ENCODE measurements at regions not wholly inside any gene's neighbourhood (a gene's known extent, or its start where the extent isn't known, plus 50 kb on each side); places are given as distances from the start of the nearest gene placed in this dataset.

DNA sequence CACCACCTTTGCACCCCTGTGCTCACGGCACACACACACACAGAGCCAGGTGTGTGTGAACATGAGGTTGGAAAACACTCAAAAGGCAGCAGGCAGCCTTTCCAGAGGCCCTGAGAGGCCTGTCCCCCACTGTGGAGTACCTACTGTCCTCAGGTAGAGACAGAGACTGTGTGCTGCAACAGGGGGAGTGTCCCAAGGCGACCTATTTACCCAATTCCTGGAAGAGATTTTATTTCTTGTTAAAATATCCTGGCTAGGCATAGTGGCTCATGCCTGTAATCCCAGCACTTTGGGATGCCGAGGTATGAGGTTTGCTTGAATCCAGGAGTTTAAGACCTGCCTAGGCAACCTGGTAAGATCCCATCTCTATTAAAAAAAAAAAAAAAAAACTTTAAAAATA lies 108.5 kb downstream of the COPRS start:
- no peaks in the 10 kb centered on the region for H3K27me3 ChIP-seq (ENCODE audit: control insufficient read depth, insufficient read depth, low read length)
- no peak for DNase-seq (ENCODE audit: low read depth)
- no peak overlapping the region for H3K4me3 ChIP-seq (ENCODE audit: low read depth, low read length)
- no peaks in the 10 kb centered on the region for H3K36me3 ChIP-seq (ENCODE audit: control insufficient read depth, insufficient read depth, low read length)
- TF ChIP-seq, protein P1, sequence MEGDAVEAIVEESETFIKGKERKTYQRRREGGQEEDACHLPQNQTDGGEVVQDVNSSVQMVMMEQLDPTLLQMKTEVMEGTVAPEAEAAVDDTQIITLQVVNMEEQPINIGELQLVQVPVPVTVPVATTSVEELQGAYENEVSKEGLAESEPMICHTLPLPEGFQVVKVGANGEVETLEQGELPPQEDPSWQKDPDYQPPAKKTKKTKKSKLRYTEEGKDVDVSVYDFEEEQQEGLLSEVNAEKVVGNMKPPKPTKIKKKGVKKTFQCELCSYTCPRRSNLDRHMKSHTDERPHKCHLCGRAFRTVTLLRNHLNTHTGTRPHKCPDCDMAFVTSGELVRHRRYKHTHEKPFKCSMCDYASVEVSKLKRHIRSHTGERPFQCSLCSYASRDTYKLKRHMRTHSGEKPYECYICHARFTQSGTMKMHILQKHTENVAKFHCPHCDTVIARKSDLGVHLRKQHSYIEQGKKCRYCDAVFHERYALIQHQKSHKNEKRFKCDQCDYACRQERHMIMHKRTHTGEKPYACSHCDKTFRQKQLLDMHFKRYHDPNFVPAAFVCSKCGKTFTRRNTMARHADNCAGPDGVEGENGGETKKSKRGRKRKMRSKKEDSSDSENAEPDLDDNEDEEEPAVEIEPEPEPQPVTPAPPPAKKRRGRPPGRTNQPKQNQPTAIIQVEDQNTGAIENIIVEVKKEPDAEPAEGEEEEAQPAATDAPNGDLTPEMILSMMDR (IDR thresholded peaks at IDR 0.05; ENCODE audit: insufficient read depth, low read length, poor library complexity, severe bottlenecking), result no peak

DNA sequence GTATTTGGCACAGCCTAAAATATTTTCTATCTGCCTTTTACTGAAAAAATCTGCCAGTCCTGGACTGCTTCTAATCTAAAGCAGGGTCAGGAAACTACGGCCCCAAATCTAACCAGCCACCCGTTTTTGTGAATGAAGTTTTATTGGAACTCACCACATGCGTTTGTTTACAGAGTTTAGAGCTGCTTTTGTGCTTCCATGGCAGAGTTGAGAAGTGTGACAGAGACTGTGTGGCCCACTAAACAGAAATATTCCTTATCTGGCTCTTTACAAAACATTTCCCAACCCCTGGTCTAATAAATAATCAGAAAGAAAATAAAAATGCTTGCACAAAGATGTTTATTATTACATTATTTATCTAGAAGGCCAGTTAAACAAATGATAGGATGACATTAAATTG lies 110.2 kb downstream of the COPRS start:
- DNase-seq (ENCODE audit: low read depth), result no peak
- Histone ChIP-seq H3K36me3 (ENCODE audit: control insufficient read depth, insufficient read depth, low read length) (no peaks in the 10 kb centered on the region), H3K27me3 (ENCODE audit: control insufficient read depth, insufficient read depth, low read length) (no peaks in the 10 kb centered on the region), H3K4me3 (ENCODE audit: low read depth, low read length) (no peak overlapping the region)
- TF ChIP-seq, protein P1 (IDR thresholded peaks at IDR 0.05; ENCODE audit: insufficient read depth, low read length, poor library complexity, severe bottlenecking), result no peak

DNA sequence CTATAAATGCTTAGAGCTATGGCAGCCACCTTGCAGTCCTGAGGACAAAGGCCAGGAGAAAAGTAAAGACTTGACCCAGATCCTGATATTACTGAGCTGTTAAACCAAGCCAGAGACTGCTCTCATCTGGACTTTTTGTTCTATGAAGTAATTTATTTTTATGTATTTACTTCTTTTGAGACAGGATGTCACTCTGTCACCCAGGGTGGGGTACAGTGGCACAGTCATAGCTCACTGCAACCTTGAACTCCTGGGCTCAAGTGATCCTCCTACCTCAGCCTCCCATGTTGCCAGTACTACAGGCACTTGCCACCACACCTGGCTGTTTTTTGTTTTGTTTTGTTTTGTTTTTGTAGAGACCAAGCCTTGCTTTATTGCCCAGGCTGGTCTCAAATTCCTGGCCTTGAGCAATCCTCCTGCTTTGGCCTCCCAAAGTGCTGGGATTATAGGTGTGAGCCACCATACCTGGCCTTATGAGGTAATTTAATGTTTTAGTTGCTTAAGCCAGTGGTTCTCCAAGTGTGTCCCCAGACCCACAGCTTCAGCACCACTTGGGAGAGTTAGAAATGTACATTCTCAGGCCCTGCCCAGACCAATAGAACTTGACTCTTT lies 112.1 kb downstream of the COPRS start:
- no peak overlapping the region for H3K4me3 ChIP-seq (ENCODE audit: low read depth, low read length)
- H3K27me3 ChIP-seq (ENCODE audit: control insufficient read depth, insufficient read depth, low read length), result no peaks in the 10 kb centered on the region
- DNase-seq (ENCODE audit: low read depth), result no peak
- no peaks in the 10 kb centered on the region for H3K36me3 ChIP-seq (ENCODE audit: control insufficient read depth, insufficient read depth, low read length)
- TF ChIP-seq, protein P1 (IDR thresholded peaks at IDR 0.05; ENCODE audit: insufficient read depth, low read length, poor library complexity, severe bottlenecking), result no peak

DNA sequence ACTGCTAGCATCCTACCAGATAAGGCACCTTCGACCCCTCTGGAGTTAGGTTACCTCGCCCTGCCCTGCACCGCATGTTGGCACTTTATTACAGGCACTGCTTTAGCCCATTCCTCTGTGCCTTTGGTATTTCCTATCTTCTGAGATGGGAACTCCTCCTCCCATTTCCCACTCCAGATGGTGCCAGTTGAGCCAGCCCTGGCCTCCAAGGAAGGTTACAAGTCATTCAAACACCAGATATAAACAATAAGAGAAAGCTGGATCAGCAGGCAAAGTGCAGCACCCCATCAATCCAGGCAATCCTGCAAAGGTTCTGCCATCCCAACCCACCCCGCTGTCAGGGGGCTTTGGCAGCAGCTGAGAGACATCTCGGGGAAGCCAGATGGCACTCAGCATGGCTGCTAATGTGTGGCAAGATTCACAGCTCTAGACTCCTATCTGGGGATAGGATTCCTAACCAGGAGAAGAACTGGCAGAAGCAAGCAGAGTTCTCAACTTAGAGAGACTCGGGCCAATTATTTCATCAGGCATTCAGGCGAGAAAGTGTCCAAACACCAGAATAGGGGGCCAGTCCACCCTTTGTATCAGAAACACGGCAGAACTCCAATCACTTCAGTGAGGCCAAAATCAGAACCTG lies 113.0 kb downstream of the COPRS start:
- TF ChIP-seq, protein P1 (IDR thresholded peaks at IDR 0.05; ENCODE audit: insufficient read depth, low read length, poor library complexity, severe bottlenecking), result no peak
- no peak for DNase-seq (ENCODE audit: low read depth)
- no peaks in the 10 kb centered on the region for H3K27me3 ChIP-seq (ENCODE audit: control insufficient read depth, insufficient read depth, low read length)

DNA sequence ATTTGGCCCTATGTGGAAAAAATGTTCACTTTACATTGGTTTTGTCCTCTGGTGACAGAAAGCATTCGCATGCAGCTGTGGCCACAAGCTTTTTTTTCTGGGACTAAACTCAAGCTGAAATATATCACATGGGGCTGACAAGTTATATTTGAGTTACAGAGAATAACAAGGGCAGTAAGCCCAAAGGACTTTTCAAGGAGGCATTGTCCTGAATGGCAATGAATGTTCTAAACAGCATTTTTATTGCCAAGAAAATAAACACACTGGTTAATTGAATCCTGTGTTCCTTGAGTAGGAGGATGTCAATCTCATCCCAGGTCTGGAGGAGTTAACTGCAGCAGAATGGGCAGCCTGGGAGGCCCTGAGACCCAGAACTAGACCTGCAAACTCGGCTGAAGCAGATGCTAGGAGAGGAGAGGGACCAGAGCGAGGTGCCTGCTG lies 114.5 kb downstream of the COPRS start:
- H3K4me3 ChIP-seq (ENCODE audit: low read depth, low read length), result no peak overlapping the region
- no peaks in the 10 kb centered on the region for H3K36me3 ChIP-seq (ENCODE audit: control insufficient read depth, insufficient read depth, low read length)
- no peaks in the 10 kb centered on the region for H3K27me3 ChIP-seq (ENCODE audit: control insufficient read depth, insufficient read depth, low read length)
- TF ChIP-seq, protein P1 (IDR thresholded peaks at IDR 0.05; ENCODE audit: insufficient read depth, low read length, poor library complexity, severe bottlenecking), result no peak
- no peak for DNase-seq (ENCODE audit: low read depth)

More for the DNA sequence above, 113.0 kb downstream of the COPRS start:
- H3K4me3 ChIP-seq (ENCODE audit: low read depth, low read length), result no peak overlapping the region
- H3K36me3 ChIP-seq (ENCODE audit: control insufficient read depth, insufficient read depth, low read length), result no peaks in the 10 kb centered on the region

DNA sequence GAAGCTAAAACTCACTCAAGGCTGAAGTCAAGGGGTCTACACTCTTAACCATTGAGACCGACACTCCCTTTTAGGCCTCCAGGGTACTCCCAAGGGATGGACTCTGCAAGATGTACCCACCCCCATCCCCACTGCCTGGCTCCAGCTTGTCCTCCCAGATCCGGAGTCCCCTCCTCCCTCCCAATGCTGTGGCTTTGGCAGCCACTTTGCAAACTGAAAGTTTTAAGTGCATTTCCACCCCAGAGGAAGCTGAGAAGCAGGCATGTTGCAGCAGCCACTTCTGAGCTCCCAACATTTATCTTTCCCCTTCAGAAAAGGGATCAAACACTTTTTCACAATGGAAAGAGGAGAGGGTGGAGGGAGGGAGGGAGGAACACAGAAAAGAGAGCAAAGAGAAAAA lies 115.2 kb downstream of the COPRS start:
- no peaks in the 10 kb centered on the region for H3K36me3 ChIP-seq (ENCODE audit: control insufficient read depth, insufficient read depth, low read length)
- no peak for DNase-seq (ENCODE audit: low read depth)
- H3K4me3 ChIP-seq (ENCODE audit: low read depth, low read length), result no peak overlapping the region
- TF ChIP-seq, protein P1 (IDR thresholded peaks at IDR 0.05; ENCODE audit: insufficient read depth, low read length, poor library complexity, severe bottlenecking), result no peak
- no peaks in the 10 kb centered on the region for H3K27me3 ChIP-seq (ENCODE audit: control insufficient read depth, insufficient read depth, low read length)
